ENCODE measurements at regions not wholly inside any gene's neighbourhood (a gene's known extent, or its start where the extent isn't known, plus 50 kb on each side); places are given as distances from the start of the nearest gene placed in this dataset.

DNA sequence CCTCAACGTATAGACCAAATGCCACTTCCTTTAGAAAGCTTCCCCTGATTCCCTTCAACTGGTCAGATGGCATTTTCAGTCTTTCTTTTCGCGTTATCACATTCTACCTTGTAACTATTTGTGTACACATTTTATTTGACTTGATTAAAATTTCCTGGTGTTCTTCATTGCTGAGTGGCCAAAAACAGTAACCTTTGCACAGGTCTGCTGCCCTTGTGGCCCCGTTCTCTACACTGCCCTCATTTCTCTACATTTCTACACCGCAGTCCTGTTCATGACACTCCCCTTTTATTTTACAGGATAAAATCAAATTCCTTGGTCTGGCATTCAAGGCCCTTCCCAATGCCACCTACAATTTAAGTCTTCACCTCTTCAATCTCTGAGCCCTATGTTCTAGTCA, 334.2 kb upstream of the SLC30A5 start:
- no peak for DNase-seq

DNA sequence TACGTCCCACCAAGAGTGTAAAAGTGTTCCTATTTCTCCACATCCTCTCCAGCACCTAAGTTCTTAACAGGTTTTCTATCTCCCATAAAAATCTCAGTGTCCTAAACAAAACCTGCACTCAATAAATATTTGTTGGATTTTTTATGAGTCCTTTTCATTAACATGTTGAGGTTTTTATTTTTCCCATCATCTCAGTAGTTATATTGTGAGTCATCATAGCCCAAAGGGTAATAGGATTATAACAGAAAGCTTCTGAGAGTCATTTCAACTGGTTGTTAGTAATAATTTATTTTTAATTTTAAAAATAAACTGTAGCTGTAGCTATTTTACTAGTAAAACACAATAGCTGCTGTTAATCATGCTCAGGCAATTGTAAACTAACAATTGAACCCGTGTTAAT, 331.6 kb upstream of the SLC30A5 start:
- DNase-seq = no peak

DNA sequence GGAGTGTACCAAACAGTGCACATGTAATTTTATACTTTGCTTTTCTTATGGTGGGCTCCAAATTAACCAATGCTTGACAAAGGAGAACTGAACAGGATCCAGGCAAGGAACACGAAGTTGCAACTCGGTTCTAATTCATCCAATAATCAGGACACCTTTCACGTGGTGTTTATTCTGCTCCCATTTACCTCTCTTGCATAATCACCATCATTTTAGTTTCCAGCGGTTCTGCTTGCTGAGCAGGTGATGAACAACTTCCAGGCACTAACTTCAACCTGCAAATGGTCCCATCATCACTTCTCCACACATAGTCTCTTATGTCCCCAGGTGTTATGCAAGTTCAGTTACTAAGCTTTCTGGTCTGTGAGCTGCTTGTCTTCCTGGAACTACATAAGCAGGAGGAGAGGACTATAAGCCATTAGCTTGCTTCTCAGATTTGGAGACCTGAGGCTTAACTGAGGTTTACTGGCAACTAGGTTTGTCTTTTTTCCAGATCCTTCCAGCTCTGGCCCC, 326.8 kb upstream of the SLC30A5 start:
- no peak for DNase-seq

DNA sequence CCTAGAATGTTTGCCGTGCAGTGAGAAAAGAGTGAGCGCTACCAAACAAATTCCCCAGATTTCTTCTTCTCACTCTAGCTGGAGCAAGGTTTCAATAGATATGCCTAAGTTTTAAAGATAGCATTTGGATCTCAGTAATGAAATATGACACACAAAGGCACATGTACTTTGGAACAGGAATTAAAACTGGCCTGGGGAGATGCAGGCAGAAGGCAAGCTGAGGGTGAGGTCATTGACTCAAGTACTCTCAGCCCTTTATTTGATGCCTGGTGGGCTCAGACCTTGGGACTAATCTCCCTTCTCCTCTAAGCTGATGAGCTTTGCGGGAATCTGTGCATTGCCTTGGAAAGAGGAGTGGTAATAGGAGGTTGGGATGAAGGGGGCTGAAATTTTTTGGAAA, 323.3 kb upstream of the SLC30A5 start:
- DNase-seq = no peak

DNA sequence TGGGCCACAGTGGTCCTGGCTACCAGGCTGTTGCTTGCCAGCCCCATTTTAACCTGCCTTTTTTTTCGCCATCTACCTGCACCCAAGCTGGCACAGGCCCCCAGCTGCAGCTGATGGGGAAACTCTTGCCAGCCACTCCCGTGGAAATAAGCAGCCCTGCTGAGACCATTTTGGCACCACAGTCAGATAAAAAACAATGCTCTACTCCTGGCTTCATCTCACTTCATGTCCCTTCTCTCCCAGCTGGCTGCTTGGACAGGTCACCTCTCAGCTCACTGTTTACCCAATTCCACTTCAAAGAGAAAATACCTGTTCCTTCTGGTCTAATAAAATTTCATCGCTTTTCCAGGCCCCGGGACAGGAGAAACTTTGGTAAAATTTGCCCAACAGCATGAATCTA, 322.6 kb upstream of the SLC30A5 start:
- DNase-seq = no peak

DNA sequence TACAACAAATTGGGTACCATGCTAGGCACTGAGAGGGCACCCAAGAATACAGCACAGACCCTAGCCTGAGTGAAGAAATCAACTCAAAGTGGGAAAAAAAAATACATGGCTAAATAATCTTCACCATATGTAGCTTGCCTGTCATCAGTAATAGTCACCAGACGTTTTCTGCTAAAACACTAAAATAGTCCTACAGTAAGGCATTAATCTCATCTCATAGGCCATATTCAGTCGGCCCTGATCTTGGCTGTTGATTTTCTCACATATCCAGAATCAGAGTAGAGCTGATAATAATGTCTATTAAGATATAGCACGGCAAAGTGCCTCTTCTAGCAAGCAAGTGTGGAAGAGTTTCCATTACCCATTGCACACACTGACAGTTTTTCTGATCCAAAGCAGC, 322.1 kb upstream of the SLC30A5 start:
- DNase-seq = no peak

DNA sequence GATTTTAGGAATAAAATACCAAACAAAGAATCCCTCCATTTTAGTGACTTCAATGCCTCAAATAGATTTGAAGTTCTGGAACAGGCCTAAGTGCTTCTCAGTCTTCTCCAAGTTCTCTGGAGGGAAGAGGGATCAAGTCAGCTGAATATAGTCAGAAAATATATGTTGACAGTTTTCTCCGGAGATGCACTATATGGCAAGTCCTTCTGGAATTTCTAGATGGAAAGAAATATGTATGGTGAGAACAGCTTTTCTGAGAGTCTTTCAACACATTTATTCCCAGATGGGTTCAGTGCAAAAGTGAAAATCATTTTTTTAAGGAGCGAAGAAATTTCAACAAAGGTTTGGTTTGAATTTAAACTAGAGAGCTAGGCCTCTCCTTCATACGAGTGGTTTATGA, 317.4 kb upstream of the SLC30A5 start:
- DNase-seq = no peak

DNA sequence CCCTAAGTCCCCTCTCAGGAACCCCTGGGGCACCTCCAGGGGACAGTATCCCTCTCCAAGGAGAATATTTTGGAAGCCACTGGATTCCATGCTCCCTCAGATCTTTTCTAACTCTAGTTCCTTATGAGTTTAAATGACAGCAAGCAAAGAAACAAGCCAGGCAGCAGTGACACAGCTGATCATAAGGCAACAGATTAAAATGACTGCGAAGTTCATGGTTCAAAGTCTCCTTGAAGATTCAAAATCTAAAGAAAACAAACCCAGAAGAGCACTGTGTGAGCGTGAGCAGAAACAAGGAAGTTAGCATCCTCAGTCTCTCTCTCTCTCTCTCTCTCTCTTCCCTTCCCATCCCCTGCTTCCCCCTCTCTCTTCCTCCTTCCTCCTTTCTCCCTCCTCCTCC, 316.7 kb upstream of the SLC30A5 start:
- no peak for DNase-seq

DNA sequence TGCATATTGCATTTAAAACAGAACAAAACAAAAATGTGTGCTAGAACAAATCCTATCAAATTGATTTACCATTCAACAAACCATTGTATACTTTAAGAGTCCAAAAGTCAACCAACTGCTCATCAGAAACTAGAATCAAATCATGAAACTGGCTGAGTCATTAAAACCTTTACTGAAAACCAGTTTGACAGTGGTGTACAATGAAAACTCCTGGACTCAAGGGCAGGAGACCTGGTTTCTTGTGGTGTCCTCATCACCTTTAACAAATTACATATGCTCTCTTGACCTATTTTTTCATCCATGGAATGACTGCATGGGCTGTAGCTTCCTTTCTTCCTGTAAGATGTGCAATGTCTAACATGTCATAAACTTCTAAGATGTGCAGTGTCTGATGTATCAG, 315.3 kb upstream of the SLC30A5 start:
- no peak for DNase-seq

DNA sequence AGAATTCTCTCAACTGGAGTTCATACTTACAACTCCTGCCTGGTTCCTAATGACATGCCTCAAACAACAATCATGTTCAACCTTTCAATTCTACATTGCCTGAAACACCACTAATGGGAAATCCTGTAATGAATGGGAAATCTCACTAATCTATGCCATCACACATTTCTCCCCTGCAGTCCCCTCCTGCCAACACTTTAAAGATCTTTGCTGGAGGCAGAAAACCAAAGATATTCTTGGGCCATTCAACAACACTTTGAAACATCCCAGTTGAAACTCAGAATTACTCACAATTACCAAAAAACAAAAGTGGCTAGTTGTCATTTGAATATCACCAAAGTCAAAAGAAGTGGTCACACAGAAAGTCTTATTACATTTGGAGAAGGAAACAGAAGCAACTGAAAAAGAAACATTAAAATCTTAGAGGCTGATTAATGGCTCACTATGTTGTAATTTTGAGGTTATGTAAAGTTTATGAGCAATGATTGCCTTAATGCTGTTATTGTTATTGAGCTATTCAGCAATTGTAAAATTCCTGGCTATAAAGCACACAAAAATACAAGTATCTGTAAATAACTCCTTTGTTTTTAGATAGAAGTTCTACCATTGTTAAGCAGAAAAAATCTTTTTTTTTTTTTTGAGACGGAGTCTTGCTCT, 313.4 kb upstream of the SLC30A5 start:
- DNase-seq = no peak

DNA sequence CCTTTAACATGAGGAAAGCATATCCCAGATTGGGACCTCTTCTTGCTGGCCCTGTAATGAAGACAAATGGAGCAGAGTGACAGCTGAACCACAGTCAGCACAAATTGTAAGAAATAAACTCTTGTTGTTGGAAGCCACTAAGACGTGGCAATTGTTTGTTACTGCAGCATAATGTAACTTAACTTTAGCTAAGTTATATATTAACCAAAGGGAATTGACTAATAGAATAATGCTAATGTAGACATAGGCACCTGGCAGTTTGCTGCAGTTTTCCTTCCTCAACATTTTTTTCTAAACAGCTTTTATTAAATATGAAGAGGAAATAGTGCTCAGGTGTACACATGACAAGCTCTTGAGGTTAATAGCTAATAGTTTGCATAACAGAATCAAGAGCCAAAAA, 300.7 kb upstream of the SLC30A5 start:
- DNase-seq = no peak

DNA sequence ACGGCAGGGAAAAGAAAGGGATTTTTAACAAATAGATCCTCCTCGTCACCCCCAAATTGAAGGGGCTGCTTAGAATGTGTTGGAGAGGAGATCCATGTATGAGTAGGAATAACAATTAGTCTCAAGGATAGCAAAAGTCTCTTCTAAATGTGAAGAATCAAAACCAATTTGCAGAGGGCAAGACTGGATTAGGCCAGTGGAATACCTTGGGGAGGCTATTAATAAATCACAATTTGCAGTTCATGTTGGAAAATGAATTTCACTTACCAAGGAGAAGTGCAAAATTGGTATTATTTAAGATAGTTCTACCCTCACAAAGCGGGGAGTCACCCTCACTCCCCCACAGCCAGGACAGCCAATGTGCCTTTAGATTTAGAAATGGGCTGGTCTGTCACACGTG, 299.8 kb upstream of the SLC30A5 start:
- DNase-seq = no peak

DNA sequence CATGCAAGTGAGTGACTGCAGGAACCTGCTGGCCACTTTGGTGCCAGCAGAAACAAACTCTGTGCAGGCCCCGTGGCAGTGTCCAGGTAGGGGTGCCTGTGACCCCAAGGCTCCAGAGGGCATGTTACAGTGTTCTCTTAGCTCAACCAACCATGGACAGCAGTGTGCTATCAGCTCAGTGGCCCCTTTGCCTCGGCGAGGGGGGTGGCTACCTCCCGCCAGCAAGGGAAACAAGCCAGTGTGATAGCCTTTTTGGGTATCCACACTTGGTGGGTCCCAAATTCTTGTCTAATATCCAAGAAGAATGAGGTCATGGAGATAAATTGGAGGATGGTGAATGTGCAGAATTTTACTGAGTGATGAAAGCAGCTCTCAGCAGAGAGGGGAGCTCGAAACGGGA, 298.6 kb upstream of the SLC30A5 start:
- DNase-seq = no peak

DNA sequence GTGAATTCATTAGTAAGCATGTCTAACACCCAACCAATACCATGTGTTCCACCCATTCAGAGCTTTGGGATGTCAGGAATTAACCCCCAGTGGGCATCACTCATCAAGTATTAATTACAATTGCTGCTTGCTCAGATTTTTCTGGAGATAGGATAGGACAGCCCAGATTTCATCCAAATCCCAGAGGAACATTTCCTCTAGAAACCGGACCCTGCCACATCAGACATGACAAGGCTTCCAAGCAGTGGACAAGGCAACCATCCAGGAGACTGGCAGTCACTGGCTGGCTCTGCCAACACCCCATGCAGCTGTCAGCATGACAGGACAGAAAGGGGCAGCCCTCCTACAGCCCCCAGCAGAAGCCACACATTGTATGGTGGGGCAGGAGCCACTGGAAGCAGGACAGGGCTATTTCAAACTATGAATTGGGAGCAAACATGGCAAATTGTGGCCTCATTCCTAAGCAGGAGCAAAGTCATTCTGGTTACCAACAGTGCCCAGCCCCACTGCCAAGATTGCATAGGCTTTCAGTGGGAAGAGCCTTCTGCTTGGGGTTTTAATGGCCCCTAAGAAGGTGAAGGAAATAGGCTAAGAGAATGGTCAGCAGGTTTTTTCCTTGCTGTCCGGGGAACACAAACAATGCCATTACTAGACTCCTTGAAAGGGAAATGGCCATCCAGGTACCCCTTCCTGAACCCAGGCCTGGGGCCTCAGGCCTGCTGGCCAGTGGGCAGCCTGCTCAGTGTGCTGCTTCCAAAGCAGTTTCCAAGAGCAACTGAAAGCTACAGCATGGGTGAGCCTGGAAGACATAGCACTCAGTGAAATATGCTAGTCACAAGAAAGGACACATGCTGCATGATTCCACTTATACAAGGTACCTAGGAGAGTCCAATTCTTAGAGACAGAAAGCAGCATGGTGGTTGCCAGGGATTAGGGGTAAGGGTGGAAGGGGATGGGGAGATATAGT, 294.7 kb upstream of the SLC30A5 start:
- no peak for DNase-seq

DNA sequence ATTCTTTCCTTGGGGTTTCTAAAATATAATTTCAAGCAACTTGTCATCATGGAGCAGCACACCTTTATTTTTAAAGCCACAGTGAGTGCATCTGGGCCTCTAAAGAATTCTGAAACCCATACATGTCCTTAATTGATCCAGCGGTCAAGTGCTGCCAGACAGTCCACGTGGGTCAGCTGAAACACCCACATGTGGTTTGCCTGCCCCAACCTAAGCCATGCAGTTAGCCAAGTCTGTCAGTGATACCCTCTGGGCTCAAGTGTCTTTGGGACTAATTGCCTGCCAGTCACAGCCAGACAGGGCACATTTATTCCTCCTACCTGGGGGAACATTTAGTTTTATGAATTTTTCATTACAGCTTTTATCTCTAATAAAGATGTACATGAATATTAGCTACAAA, 291.4 kb upstream of the SLC30A5 start:
- DNase-seq = no peak

DNA sequence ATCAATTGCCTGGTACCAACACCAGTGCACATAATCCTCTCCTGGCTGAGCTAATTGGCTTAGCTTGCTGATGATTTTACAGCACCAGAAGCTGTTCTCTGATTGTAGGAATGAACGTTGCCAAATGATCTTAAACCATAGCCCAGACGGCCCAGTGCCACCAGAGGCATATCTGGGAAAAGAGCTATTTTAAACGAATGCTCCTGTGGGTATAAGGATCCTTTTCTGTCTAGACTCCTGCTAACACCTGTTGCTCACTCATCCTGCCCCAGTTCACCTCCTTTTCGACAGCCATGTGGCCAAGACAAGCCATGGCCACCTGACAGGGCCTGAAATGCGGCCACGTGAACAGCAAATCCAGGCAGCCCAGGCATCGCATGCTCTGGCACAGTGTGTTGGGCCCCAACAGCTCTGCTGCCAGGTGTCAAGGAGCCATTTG, 289.9 kb upstream of the SLC30A5 start:
- DNase-seq = no peak

DNA sequence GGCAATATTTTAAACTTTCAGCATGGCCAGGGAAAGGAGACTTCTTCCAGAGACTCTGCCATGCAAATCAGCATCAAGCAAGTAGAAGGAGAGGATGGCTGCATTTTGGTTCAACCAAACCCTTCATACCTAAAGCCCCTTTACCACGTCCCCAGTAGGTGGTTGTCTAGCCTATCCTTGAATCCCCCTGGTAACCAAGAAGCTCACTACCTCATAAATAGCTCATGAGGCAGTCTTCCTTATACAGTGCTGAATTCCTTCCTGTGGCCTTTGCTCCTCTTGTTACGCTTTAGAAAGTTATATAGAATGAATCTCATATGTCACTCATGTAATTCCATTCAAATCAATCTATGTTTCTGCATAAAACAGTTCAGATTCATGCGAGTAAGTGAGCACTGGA, 289.5 kb upstream of the SLC30A5 start:
- no peak for DNase-seq

DNA sequence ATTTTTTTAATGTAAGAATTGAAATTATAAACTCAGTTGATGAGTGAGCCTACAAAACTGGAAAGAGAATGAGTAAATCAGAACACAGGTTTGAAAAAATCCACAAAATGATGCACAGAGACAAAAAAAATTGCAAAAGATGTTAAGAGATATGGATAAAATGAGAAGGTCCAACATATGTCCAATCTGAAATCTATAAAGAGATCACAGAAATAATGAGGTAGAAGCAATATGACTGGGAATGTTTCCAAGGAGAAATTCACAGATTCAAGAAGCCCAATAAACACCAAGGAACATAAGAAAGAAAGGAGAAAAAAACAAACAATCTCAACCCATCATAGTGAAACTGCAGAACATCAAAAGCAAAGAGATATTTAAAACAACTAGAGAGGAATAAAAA, 288.4 kb upstream of the SLC30A5 start:
- no peak for DNase-seq

DNA sequence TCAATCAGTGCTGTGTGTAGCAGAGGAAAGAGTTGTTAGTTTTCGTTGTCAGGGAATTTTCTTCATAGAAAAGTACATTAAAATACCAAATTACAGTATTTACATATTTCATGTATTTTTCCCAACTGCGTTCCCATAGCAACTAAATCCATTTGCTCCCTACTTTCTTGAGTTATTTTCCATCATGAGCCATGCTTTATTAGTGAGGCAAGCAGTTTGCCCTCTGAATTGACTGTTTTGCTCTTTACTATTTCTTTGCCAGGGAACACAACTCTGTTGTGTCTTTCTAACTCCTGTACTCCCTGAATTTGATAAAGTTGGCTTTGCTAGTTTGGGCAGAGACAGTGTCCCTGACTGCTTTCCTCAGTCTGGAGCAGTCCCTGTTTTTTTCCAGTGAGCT, 276.2 kb upstream of the SLC30A5 start:
- DNase-seq = no peak

DNA sequence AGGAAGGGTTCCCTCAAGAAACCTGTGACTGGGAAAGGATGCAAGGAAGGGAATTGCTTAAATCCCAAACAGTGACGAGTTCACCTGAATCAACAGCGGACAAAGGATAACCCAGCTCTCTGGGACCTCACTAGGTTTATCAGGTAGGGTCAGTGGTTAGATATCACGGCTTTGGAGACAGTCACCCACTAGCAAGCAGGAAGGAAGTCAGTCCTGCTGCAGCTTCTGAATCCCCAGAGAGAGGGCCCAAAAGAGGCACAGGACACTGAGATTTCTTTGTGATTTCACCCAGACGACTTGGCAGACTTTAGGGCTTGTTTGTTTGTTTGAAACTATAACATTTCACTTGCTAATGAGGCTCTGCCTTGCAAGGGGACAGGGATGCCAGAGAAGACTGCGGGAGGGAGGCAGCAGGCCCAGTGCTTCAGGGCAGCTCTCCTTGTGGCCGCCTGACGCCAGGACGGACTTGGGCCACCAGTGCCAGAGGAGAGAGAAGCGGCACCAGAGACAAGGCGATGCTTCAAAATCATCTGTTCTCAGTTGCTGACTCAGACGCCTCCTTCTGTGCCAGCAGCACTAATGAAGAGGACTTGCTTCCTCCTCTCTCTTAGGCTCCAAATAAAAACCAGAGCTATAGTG, 275.6 kb upstream of the SLC30A5 start:
- no peak for DNase-seq

DNA sequence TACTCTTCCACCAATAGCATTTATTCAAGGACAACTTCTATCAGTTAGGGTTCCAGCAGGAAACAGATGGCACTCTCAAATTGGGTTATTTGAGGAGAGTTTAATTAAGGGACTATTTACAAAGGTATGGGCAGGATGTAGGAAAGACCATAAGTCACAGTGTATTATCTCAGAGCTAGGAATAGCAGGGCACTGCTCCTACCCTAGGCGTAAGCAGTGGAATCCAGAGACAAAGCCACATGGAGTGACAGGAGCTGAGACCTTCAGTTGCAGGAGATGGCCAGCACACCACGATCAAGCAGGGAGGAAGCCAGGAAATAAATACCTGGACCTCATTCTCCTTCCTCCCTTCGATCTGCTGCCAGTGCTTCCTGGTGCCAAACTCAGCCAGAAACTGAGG, 274.9 kb upstream of the SLC30A5 start:
- DNase-seq = no peak

DNA sequence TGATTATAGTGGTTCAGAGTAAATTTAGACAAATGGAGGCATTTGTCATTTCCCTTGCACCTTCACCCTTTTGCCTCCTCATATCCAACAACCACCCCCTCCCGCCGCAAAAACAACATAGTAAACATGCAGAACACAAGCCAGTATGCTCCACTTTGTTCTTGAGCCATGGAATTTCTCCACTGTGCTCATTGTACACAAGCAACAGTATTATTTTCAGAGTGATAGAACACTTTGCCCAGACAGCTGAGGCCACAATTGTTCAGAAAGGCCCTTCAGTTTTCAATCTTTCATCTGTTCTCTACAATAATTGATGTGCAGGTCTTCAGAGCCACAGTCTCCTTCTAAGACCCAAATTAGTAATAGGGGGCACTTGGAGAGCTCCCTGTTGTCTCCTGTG, 272.8 kb upstream of the SLC30A5 start:
- no peak for DNase-seq

DNA sequence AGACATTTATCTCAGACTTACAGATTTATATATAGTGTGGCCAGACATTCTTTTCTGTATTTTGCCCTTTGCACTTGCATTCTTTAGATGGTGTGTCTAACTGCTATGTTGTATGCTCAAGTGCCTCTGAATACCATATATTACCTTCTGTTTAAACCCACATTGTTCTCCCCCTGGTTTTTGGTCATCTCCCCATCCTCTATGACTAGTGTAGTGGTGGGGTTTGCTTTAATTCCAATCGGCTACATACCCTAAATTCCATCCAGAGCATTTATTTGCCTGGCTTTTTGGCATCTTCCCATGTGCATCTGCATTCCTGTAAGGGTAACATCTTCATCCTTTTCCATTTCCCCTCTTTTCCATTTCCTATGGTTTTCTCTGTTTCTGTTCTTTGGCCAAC, 271.0 kb upstream of the SLC30A5 start:
- DNase-seq = no peak

DNA sequence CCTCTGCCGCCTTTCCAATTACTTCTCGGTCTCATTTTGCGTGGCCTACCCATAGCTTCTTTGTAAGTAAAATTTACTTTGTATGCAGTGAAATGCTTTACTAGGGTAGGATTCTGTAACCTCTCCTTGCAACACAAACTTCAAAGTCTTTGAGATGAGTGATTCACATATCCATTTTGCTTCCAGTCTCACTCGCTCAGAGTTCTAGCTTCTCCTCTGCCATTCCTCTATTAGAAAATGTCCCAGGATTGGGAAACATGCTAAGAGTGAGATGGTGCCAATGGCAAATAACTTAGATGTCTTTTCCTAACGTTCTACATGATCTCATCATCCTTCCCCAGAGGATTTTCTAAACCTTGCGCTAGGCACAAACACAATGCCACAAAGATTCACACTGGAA, 270.5 kb upstream of the SLC30A5 start:
- DNase-seq = no peak

All from activated naive CD4-positive, alpha-beta T cell (primary cell).